ENCODE measurements at regions not wholly inside any gene's neighbourhood (a gene's known extent, or its start where the extent isn't known, plus 50 kb on each side); places are given as distances from the start of the nearest gene placed in this dataset.

- Histone ChIP-seq H3K4me3 (ENCODE audit: control insufficient read depth in 2 of 3, extremely low read depth in 1 of 3, insufficient read depth in 2 of 3, low read depth in 1 of 3, low read length in 3 of 3) (no peak overlapping the region), H3K9me3 (ENCODE audit: control insufficient read depth, low read depth, low read length) (no peaks in the 10 kb centered on the region), H3K27me3 (ENCODE audit: control insufficient read depth, extremely low read depth, insufficient read depth, low read length) (no peaks in the 10 kb centered on the region), H4K20me1 (ENCODE audit: control insufficient read depth, extremely low read depth, insufficient read depth, low read length) (no peaks in the 10 kb centered on the region), H3K27ac (ENCODE audit: control insufficient read depth, insufficient read depth, low read length) (no peak overlapping the region), H3K79me2 (ENCODE audit: control insufficient read depth, insufficient read depth, low read length) (no peaks in the 10 kb centered on the region), H2AFZ (ENCODE audit: control insufficient read depth, low read length) (no peak overlapping the region), H3K9me1 (ENCODE audit: control insufficient read depth, extremely low read depth, insufficient read depth, low read length) (no peaks in the 10 kb centered on the region), H3K4me1 (ENCODE audit: control insufficient read depth, extremely low read depth, insufficient read depth, low read length) (peaks cover 12% of the 10 kb centered on the region), H3K4me2 (ENCODE audit: control insufficient read depth, extremely low read depth, insufficient read depth, low read depth, low read length) (no peak overlapping the region), H3K36me3 (ENCODE audit: control insufficient read depth in 2 of 2, extremely low read depth in 1 of 2, insufficient read depth in 2 of 2, low read length in 2 of 2) (no peaks in the 10 kb centered on the region), H3K9ac (ENCODE audit: control insufficient read depth, extremely low read depth, insufficient read depth, low read length) (no peak overlapping the region)
- TF ChIP-seq EZH2 (IDR thresholded peaks at IDR 0.05; ENCODE audit: low read length) = no peak
- TF ChIP-seq, protein P1, sequence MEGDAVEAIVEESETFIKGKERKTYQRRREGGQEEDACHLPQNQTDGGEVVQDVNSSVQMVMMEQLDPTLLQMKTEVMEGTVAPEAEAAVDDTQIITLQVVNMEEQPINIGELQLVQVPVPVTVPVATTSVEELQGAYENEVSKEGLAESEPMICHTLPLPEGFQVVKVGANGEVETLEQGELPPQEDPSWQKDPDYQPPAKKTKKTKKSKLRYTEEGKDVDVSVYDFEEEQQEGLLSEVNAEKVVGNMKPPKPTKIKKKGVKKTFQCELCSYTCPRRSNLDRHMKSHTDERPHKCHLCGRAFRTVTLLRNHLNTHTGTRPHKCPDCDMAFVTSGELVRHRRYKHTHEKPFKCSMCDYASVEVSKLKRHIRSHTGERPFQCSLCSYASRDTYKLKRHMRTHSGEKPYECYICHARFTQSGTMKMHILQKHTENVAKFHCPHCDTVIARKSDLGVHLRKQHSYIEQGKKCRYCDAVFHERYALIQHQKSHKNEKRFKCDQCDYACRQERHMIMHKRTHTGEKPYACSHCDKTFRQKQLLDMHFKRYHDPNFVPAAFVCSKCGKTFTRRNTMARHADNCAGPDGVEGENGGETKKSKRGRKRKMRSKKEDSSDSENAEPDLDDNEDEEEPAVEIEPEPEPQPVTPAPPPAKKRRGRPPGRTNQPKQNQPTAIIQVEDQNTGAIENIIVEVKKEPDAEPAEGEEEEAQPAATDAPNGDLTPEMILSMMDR (optimal IDR thresholded peaks at IDR 0.05 in 1 of 3, IDR thresholded peaks at IDR 0.05 in 1 of 3, conservative IDR thresholded peaks at IDR 0.05 in 1 of 3; ENCODE audit: extremely low read depth in 1 of 3, insufficient read depth in 2 of 3, low read length in 3 of 3) = no peak
- FAIRE-seq (no peak), DNase-seq (ENCODE audit: low read depth, low spot score) (no peak)
- dilution Hi-C loops (cut with MboI; ENCODE audit: extremely low pct_ligation_motif_present, low sequenced_read_pairs) = no loop called here
Observed at GRCh38 chr5:116375926-116376325, 198.7 kb downstream of the SEMA6A start.

GRCh38 chr5:116374434-116374852, 200.2 kb downstream of the SEMA6A start:
- no peak overlapping the region for H3K4me2 ChIP-seq (ENCODE audit: control insufficient read depth, extremely low read depth, insufficient read depth, low read depth, low read length)
- no peak overlapping the region for H3K27ac ChIP-seq (ENCODE audit: control insufficient read depth, insufficient read depth, low read length)
- FAIRE-seq (no peak), DNase-seq (ENCODE audit: low read depth, low spot score) (no peak)
- H3K36me3 ChIP-seq (ENCODE audit: control insufficient read depth in 2 of 2, extremely low read depth in 1 of 2, insufficient read depth in 2 of 2, low read length in 2 of 2) = no peaks in the 10 kb centered on the region
- dilution Hi-C loops (cut with MboI; ENCODE audit: extremely low pct_ligation_motif_present, low sequenced_read_pairs) = no loop called here
- H3K9ac ChIP-seq (ENCODE audit: control insufficient read depth, extremely low read depth, insufficient read depth, low read length) = no peak overlapping the region
- TF ChIP-seq, protein P1 (optimal IDR thresholded peaks at IDR 0.05 in 1 of 3, IDR thresholded peaks at IDR 0.05 in 1 of 3, conservative IDR thresholded peaks at IDR 0.05 in 1 of 3; ENCODE audit: extremely low read depth in 1 of 3, insufficient read depth in 2 of 3, low read length in 3 of 3) = no peak
- TF ChIP-seq EZH2 (IDR thresholded peaks at IDR 0.05; ENCODE audit: low read length) = no peak
- H3K9me3 ChIP-seq (ENCODE audit: control insufficient read depth, low read depth, low read length) = no peaks in the 10 kb centered on the region
- no peak overlapping the region for H3K4me3 ChIP-seq (ENCODE audit: control insufficient read depth in 2 of 3, extremely low read depth in 1 of 3, insufficient read depth in 2 of 3, low read depth in 1 of 3, low read length in 3 of 3)
- no peak overlapping the region for H2AFZ ChIP-seq (ENCODE audit: control insufficient read depth, low read length)
- no peaks in the 10 kb centered on the region for H3K79me2 ChIP-seq (ENCODE audit: control insufficient read depth, insufficient read depth, low read length)
- H3K4me1 ChIP-seq (ENCODE audit: control insufficient read depth, extremely low read depth, insufficient read depth, low read length) = peaks cover 13% of the 10 kb centered on the region
- H3K27me3 ChIP-seq (ENCODE audit: control insufficient read depth, extremely low read depth, insufficient read depth, low read length) = no peaks in the 10 kb centered on the region
- no peaks in the 10 kb centered on the region for H4K20me1 ChIP-seq (ENCODE audit: control insufficient read depth, extremely low read depth, insufficient read depth, low read length)
- H3K9me1 ChIP-seq (ENCODE audit: control insufficient read depth, extremely low read depth, insufficient read depth, low read length) = no peaks in the 10 kb centered on the region

Data from keratinocyte (primary cell).